Stimulated activated CD8-positive, alpha-beta memory T cell treated with anti-CD3 and anti-CD28 coated beads, Interleukin-7, amount 100 ng/mL, for 24 hours (primary cell): ENCODE measurements at regions not wholly inside any gene's neighbourhood (a gene's known extent, or its start where the extent isn't known, plus 50 kb on each side); places are given as distances from the start of the nearest gene placed in this dataset.
"Not testable (repeated sequence)": the region's sequence is repeated elsewhere in the genome, so short reads cannot be mapped to it uniquely, and the experiment has no call there.

Source experiments
- DNase-seq: peaks from one replicate; pipeline ENCODE4 v3.0.0-alpha.2; 2020; ENCODE audit warnings: low read depth

GRCh38 chr2:124967325-124967724 is 942.2 kb downstream of the CNTNAP5 start:
- DNase-seq = no peak

GRCh38 chr2:124970030-124970429 is 944.9 kb downstream of the CNTNAP5 start:
- DNase-seq = no peak

GRCh38 chr2:124973396-124973795 is 948.3 kb downstream of the CNTNAP5 start:
- no peak for DNase-seq

DNA sequence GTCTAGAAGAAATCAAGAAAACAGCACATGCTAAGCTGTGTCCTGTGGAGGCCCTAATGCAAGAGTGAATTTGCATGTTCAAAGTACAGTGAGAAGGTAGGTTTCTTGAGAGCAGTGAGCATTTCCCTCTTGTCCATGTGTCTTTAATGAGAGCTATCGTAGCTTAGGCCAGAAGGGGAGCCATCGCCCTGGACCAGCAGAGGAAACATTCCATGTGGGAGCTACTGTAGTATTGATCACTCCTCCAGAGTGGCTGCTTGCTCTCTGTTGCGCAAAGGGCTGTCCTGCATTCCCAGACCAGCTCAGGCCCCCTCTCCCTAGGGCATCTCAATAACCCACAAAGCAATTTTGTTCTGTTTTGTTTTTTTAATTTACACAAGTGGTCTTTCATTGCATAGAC is 950.1 kb downstream of the CNTNAP5 start:
- DNase-seq = no peak

DNA sequence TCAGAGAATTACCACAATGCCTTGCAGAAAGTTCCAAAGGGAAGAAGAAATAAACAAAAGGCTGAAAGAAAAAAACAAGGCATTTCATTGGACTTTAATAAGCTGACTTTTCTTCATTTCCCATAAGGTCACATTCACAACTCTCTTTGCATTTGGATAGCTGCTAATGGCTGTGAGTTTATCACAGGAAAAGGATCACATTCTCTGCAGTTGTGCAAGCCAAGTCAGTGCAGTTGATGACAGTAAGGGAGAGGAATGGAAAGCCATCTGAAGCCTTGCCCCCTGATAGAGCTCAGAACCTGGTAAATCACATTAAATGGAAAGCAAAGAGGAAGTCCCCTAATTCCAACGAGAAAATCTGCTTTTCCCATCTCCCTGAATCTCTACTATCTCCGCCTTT is 950.6 kb downstream of the CNTNAP5 start:
- DNase-seq = no peak

- no peak for DNase-seq
Measured at GRCh38 chr2:124978597-124978996, 953.5 kb downstream of the CNTNAP5 start.

GRCh38 chr2:124983595-124983994 is 958.5 kb downstream of the CNTNAP5 start:
- no peak for DNase-seq

DNA sequence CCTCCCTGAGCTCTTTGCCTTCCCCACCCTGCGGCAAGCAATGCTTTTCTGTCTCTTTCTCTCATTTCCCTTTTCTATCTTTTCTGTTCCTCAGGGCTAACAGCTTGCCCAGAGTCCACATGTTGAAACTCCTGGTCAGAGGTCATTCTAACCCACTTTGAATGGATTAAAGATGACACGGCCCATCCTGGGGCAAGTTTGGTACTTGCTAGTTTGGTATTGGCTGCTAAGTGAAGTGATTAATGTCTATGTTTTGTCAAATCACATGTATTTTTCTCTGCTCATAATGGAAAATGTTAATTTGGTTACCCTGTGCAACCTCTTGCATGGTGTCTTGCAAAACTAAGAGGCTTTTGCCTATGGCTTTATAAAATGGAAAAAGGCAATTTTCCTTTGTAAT is 960.2 kb downstream of the CNTNAP5 start:
- DNase-seq = no peak

DNA sequence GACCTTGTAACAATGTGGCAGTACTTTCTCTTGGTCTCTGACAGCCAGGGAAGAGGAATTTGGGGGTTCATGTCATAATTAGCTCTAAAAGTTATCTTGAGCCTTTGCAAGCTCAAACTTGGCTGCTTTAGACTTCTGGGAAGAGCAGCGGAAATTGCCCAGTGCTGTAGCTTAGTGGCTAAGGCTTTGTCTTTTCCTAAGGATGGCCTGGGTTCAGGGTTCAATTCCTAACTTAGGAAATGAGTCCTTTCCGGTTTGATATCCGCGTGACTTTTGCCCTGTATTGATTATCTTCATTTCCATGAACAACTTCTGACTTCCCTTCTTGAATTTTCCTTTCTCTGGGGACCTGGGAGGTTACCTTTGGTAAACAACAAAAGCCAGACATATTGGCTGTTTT is 961.0 kb downstream of the CNTNAP5 start:
- no peak for DNase-seq

GRCh38 chr2:124986870-124987269 is 961.8 kb downstream of the CNTNAP5 start:
- not testable (repeated sequence) for DNase-seq

- DNase-seq = not testable (repeated sequence)
Measured at GRCh38 chr2:124987436-124987835, 962.3 kb downstream of the CNTNAP5 start.

GRCh38 chr2:124988111-124988510 is 963.0 kb downstream of the CNTNAP5 start:
- DNase-seq = no peak

- DNase-seq = no peak
Measured at GRCh38 chr2:124988794-124989193, 963.7 kb downstream of the CNTNAP5 start.

- no peak for DNase-seq
Measured at GRCh38 chr2:124993809-124994208, 968.7 kb downstream of the CNTNAP5 start.

GRCh38 chr2:124995185-124995912 is 970.3 kb downstream of the CNTNAP5 start:
- no peak for DNase-seq

DNA sequence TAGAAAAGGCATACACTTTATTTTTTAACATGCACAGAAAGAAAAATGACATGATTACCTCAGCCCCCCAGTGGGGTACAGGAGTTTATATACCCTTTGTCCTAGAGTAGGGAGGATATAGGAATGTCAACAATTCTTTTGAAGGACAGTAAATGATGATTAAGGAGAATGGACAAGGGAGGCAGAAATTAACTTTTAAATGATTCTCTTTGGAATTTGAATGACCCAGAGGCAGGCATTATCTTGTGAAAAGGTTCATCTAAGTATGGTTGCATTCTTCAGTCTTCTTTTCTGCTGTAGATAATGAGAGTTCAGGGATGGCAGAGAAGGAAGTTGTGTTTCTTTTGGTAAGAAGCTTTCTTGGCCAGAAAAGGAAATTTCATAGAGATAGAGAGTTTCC is 971.3 kb downstream of the CNTNAP5 start:
- DNase-seq = no peak

DNA sequence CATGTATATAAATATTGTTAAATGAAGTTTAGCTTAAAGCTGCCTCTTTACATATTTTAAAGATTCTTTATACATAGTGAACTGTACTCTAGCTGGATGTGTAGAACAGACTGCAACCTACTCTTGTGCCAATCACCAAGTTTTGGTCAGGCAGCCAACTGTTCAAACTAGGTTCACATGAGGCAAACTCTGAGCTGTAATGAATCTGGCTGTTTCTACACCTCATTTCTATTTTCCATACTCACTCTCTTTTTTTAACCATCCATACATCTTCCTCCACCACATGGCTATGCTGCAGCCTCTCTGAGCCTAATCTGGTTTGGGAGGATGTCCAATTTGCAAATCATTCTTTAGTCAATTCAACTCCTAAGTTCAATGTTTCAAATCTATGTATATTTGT is 974.8 kb downstream of the CNTNAP5 start:
- no peak for DNase-seq

GRCh38 chr2:125004106-125004800 is 979.2 kb downstream of the CNTNAP5 start:
- no peak for DNase-seq

- DNase-seq = no peak
Measured at GRCh38 chr2:125006676-125007075, 981.6 kb downstream of the CNTNAP5 start.

DNA sequence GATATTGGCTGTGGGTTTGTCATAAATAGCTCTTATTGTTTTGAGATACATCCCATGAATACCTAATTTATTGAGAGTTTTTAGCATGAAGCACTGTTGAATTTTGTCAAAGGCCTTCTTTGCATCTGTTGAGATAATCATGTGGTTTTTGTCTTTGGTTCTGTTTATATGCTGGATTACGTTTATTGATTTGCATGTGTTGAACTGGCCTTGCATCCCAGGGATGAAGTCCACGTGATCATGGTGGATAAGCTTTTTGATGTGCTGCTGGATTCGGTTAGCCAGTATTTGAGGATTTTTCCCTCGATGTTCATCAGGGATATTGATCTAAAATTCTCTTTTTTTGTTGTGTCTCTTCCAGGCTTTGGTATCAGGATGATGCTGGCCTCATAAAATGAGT is 1003.6 kb downstream of the CNTNAP5 start:
- not testable (repeated sequence) for DNase-seq

- DNase-seq = no peak
Measured at GRCh38 chr2:125033871-125034270, 1008.8 kb downstream of the CNTNAP5 start.

- no peak for DNase-seq
Measured at GRCh38 chr2:125037135-125037653, 1012.1 kb downstream of the CNTNAP5 start.

DNA sequence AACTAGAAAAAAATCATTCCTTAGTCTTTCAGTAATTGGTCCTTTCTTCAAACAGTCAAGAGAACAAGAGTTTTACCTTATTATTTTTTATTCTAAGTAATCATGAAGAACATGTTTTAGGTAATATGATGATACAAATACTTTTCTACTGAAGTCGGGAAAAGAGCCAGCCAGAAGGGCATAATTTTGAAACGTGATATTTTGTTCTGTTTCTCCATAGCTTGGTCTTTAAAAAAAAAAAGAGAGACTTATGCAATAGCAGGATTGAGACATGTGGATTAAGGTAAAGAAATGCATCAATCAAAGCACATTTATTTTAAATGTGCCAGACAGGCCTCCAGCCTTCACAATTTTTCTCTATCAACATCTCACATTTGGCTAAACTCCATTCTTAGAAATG is 1016.8 kb downstream of the CNTNAP5 start:
- DNase-seq = no peak

GRCh38 chr2:125042727-125043126 is 1017.6 kb downstream of the CNTNAP5 start:
- DNase-seq = no peak
